Uterus (tissue), 3 donors: ENCODE measurements at regions not wholly inside any gene's neighbourhood (a gene's known extent, or its start where the extent isn't known, plus 50 kb on each side); places are given as distances from the start of the nearest gene placed in this dataset.

ENCODE experiments used
- DNase-seq, 2 donors: peaks; one replicate each; pipeline ENCODE4 v3.0.0-alpha.2; 2019 to 2020
- H3K27ac ChIP-seq, 2 donors: fragments of 200-600 bp; sonication (generic); 1 replicate in 1 of 2; 2 replicates in 1 of 2; pipeline ENCODE4 v1.5.1; 2016 to 2018
- H3K27me3 ChIP-seq, 2 donors: fragments of 200-600 bp; sonication (generic); one replicate each; pipeline ENCODE4 v1.5.1; 2018 to 2019; ENCODE audit warnings: control low read depth in 1 of 2
- H3K36me3 ChIP-seq, 2 donors: fragments of 200-600 bp; sonication (generic); one replicate each; pipeline ENCODE4 v1.5.1; 2019; ENCODE audit warnings: control low read depth in 1 of 2
- H3K4me1 ChIP-seq, 2 donors: fragments of 200-600 bp; sonication (generic); one replicate each; pipeline ENCODE4 v1.5.1; 2018 to 2019; ENCODE audit warnings: control low read depth in 1 of 2
- H3K4me3 ChIP-seq, 2 donors: fragments of 200-600 bp; sonication (generic); 1 replicate in 1 of 2; 2 replicates in 1 of 2; pipeline ENCODE4 v1.5.1; 2018 to 2019; ENCODE audit warnings: mild to moderate bottlenecking in 1 of 2
- H3K9me3 ChIP-seq, 2 donors: fragments of 200-600 bp; sonication (generic); one replicate each; pipeline ENCODE4 v1.5.1; 2019; ENCODE audit warnings: control low read depth in 1 of 2
- POLR2A ChIP-seq, 2 donors: fragments of 450-650 bp; IDR thresholded peaks; one replicate each; pipeline ENCODE4 v1.6.1; 2016; ENCODE audit warnings: antibody characterized with exemption in 2 of 2, mild to moderate bottlenecking in 1 of 2, moderate library complexity in 1 of 2
- intact Hi-C: fragments of 100-400 bp; cut with DNase I; formaldehyde crosslinking; loops from one replicate; pipeline ENCODE4 v1.15.1; 2023; ENCODE audit warnings: low total_unique reads
- TF ChIP-seq, protein P1 (sequence below), 4 experiments: fragments of 200-600 bp in 2 of 4; fragments of 450-650 bp in 2 of 4; sonication (generic) in 2 of 4; IDR thresholded peaks; one replicate each; pipeline ENCODE4 v1.5.1; 2016 to 2019; ENCODE audit warnings: antibody characterized with exemption in 4 of 4, mild to moderate bottlenecking in 2 of 4, moderate library complexity in 1 of 4
- donor health status: DM: yes; HTN: yes; CAD: no.

DNA sequence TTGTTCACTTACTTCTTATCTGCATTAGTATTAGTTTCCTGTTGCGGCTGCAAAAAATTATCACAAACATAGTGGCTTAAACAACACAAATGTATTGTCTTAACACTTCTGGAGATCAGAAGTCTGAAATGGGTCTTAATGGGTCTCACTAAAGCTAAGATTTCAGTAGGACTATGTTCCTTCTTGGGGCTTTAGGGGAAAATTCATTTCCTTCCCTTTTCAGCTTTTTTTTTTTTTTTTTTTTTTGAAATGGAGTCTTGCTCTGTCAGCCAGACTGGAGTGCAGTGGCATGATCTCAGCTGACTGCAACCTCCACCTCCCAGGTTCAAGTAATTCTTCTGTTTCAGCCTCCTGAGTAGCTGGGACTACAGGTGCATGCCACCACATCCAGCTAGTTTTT is 78.1 kb upstream of the KLF3 start:
- H3K27ac ChIP-seq: no peak overlapping the region
- no peaks in the 10 kb centered on the region for H3K27me3 ChIP-seq
- no peaks in the 10 kb centered on the region for H3K9me3 ChIP-seq
- intact Hi-C loops: no loop called here
- H3K4me3 ChIP-seq: no peak overlapping the region
- TF ChIP-seq, protein P1, sequence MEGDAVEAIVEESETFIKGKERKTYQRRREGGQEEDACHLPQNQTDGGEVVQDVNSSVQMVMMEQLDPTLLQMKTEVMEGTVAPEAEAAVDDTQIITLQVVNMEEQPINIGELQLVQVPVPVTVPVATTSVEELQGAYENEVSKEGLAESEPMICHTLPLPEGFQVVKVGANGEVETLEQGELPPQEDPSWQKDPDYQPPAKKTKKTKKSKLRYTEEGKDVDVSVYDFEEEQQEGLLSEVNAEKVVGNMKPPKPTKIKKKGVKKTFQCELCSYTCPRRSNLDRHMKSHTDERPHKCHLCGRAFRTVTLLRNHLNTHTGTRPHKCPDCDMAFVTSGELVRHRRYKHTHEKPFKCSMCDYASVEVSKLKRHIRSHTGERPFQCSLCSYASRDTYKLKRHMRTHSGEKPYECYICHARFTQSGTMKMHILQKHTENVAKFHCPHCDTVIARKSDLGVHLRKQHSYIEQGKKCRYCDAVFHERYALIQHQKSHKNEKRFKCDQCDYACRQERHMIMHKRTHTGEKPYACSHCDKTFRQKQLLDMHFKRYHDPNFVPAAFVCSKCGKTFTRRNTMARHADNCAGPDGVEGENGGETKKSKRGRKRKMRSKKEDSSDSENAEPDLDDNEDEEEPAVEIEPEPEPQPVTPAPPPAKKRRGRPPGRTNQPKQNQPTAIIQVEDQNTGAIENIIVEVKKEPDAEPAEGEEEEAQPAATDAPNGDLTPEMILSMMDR (IDR thresholded peaks at IDR 0.05): no peak
- H3K36me3 ChIP-seq: no peaks in the 10 kb centered on the region
- H3K4me1 ChIP-seq: no peaks in the 10 kb centered on the region
- no peak for DNase-seq

GRCh38 chr4:38587106-38587505 is 76.9 kb upstream of the KLF3 start:
- H3K4me1 ChIP-seq: no peaks in the 10 kb centered on the region
- H3K27ac ChIP-seq: no peak overlapping the region
- no peaks in the 10 kb centered on the region for H3K27me3 ChIP-seq
- intact Hi-C loops: no loop called here
- DNase-seq: no peak
- H3K4me3 ChIP-seq: no peak overlapping the region
- no peaks in the 10 kb centered on the region for H3K36me3 ChIP-seq
- no peaks in the 10 kb centered on the region for H3K9me3 ChIP-seq
- TF ChIP-seq, protein P1 (IDR thresholded peaks at IDR 0.05): no peak
- no peak for TF ChIP-seq POLR2A (IDR thresholded peaks at IDR 0.05)

- H3K36me3 ChIP-seq: no peaks in the 10 kb centered on the region
- DNase-seq: no peak
- intact Hi-C loops: no loop called here
- H3K9me3 ChIP-seq: no peaks in the 10 kb centered on the region
- no peaks in the 10 kb centered on the region for H3K27me3 ChIP-seq
- no peaks in the 10 kb centered on the region for H3K4me1 ChIP-seq
- TF ChIP-seq, protein P1 (IDR thresholded peaks at IDR 0.05): no peak
- no peak for TF ChIP-seq POLR2A (IDR thresholded peaks at IDR 0.05)
- H3K4me3 ChIP-seq: no peak overlapping the region
- no peak overlapping the region for H3K27ac ChIP-seq
Measured at GRCh38 chr4:38590046-38590445, 74.0 kb upstream of the KLF3 start.

GRCh38 chr4:38591617-38592337 is 72.2 kb upstream of the KLF3 start:
- no peaks in the 10 kb centered on the region for H3K4me1 ChIP-seq
- intact Hi-C loops: no loop called here
- no peaks in the 10 kb centered on the region for H3K9me3 ChIP-seq
- peak overlapping the region; percentile 55 to 75 for H3K27ac ChIP-seq
- peak; percentile 46 to 76 for DNase-seq
- no peak overlapping the region for H3K4me3 ChIP-seq
- TF ChIP-seq, protein P1 (IDR thresholded peaks at IDR 0.05): no peak
- TF ChIP-seq POLR2A (IDR thresholded peaks at IDR 0.05): no peak
- H3K27me3 ChIP-seq: no peaks in the 10 kb centered on the region
- H3K36me3 ChIP-seq: no peaks in the 10 kb centered on the region

GRCh38 chr4:38598489-38598888 is 65.5 kb upstream of the KLF3 start:
- no peaks in the 10 kb centered on the region for H3K4me1 ChIP-seq
- TF ChIP-seq, protein P1 (IDR thresholded peaks at IDR 0.05): no peak
- no peak for TF ChIP-seq POLR2A (IDR thresholded peaks at IDR 0.05)
- no peaks in the 10 kb centered on the region for H3K36me3 ChIP-seq
- H3K9me3 ChIP-seq: no peaks in the 10 kb centered on the region
- intact Hi-C loops: no loop called here
- DNase-seq: no peak
- H3K27ac ChIP-seq: no peak overlapping the region
- no peak overlapping the region for H3K4me3 ChIP-seq
- no peaks in the 10 kb centered on the region for H3K27me3 ChIP-seq
